ENCODE measurements at regions not wholly inside any gene's neighbourhood (a gene's known extent, or its start where the extent isn't known, plus 50 kb on each side); places are given as distances from the start of the nearest gene placed in this dataset.

DNA sequence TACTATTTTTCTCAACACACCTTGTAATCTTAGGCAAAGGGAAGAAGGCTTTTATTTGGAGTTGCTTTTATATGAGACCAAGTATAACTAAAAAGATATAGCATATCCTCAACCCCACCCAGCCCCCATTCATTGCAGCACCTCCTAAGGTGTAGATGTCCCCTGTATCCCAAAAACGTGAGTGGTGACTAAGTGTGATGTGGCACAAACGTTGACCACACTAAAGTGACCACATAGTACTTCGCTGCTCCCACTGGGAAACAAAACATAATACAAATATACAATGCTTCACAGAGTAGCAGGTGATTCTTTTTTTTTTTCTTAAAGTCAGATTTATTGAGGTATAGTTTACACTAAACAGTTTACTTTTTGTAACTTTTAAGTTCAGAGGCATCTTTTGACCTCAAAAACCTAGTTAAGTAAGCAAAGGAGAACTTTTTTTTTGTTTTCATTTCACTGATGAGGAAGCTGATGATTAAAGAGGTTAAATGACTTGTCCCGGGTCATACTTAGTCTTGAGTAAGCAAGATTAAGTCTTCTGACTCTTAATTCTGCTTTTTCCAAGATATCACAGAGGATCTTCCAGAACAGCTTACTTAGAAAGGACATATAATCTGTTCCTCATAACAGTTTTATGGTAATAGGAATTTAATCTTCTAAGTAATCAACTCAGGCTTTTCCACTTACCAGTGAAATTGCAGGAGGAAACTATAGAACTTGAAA, 245.2 kb upstream of the PLEKHG7 start:
- DNase-seq (no peak), ATAC-seq (no peak)
- TF ChIP-seq, protein P1, sequence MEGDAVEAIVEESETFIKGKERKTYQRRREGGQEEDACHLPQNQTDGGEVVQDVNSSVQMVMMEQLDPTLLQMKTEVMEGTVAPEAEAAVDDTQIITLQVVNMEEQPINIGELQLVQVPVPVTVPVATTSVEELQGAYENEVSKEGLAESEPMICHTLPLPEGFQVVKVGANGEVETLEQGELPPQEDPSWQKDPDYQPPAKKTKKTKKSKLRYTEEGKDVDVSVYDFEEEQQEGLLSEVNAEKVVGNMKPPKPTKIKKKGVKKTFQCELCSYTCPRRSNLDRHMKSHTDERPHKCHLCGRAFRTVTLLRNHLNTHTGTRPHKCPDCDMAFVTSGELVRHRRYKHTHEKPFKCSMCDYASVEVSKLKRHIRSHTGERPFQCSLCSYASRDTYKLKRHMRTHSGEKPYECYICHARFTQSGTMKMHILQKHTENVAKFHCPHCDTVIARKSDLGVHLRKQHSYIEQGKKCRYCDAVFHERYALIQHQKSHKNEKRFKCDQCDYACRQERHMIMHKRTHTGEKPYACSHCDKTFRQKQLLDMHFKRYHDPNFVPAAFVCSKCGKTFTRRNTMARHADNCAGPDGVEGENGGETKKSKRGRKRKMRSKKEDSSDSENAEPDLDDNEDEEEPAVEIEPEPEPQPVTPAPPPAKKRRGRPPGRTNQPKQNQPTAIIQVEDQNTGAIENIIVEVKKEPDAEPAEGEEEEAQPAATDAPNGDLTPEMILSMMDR (IDR thresholded peaks at IDR 0.05): no peak
- Histone ChIP-seq H3K4me1 (peaks cover 9% of the 10 kb centered on the region), H3K4me3 (no peak overlapping the region), H3K36me3 (no peaks in the 10 kb centered on the region), H3K27ac (no peak overlapping the region), H3K27me3 (ENCODE audit: low read depth) (no peaks in the 10 kb centered on the region), H3K9me3 (no peaks in the 10 kb centered on the region)
- intact Hi-C loops (cut with DNase I): no loop called here

DNA sequence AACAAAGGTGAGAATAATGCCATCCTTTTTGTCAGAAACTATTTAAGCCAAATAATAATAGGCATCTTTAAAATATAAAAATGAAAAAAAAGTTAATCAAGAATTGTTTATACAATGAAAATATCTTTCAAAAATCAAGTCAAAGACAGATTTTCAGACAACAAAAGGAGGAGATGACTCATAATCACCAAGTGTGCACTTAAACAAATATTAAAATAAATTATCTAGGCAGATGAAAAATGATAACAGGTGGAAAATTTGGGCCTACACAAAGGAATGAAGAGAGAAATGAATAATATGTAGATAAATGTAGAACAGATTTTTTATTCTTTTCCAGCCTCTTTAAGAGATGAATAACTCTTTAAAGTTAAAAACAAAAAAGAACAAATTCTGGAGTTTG, 250.0 kb upstream of the PLEKHG7 start:
- no peaks in the 10 kb centered on the region for H3K4me1 ChIP-seq
- DNase-seq (no peak), ATAC-seq (no peak)
- no peaks in the 10 kb centered on the region for H3K9me3 ChIP-seq
- H3K4me3 ChIP-seq: no peak overlapping the region
- no peaks in the 10 kb centered on the region for H3K36me3 ChIP-seq
- H3K27me3 ChIP-seq (ENCODE audit: low read depth): no peaks in the 10 kb centered on the region
- TF ChIP-seq, protein P1 (IDR thresholded peaks at IDR 0.05): no peak
- intact Hi-C loops (cut with DNase I): no loop called here
- no peak overlapping the region for H3K27ac ChIP-seq

DNA sequence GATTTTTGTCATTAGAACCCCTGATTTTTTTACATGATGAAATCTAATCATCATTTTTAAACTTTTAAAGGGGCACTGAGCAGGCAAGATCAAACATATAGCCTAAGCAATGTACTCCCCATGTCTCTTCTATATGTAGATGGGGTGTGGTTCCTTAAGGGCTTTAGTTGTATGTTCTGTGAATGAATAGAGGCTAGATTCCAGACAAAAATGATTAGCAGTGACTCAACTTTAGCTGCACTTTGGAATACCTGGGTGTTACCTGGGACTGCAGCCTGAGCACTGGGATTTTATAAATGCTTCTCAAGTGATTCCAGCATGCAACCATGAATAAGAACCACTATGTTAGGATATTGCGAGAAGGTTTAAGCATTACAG, 256.7 kb upstream of the PLEKHG7 start:
- intact Hi-C loops (cut with DNase I): no loop called here
- no peak overlapping the region for H3K27ac ChIP-seq
- no peak for ATAC-seq
- no peaks in the 10 kb centered on the region for H3K4me1 ChIP-seq
- no peaks in the 10 kb centered on the region for H3K27me3 ChIP-seq (ENCODE audit: low read depth)
- TF ChIP-seq, protein P1 (IDR thresholded peaks at IDR 0.05): no peak
- DNase-seq: no peak
- no peaks in the 10 kb centered on the region for H3K9me3 ChIP-seq
- no peaks in the 10 kb centered on the region for H3K36me3 ChIP-seq
- no peak overlapping the region for H3K4me3 ChIP-seq

DNA sequence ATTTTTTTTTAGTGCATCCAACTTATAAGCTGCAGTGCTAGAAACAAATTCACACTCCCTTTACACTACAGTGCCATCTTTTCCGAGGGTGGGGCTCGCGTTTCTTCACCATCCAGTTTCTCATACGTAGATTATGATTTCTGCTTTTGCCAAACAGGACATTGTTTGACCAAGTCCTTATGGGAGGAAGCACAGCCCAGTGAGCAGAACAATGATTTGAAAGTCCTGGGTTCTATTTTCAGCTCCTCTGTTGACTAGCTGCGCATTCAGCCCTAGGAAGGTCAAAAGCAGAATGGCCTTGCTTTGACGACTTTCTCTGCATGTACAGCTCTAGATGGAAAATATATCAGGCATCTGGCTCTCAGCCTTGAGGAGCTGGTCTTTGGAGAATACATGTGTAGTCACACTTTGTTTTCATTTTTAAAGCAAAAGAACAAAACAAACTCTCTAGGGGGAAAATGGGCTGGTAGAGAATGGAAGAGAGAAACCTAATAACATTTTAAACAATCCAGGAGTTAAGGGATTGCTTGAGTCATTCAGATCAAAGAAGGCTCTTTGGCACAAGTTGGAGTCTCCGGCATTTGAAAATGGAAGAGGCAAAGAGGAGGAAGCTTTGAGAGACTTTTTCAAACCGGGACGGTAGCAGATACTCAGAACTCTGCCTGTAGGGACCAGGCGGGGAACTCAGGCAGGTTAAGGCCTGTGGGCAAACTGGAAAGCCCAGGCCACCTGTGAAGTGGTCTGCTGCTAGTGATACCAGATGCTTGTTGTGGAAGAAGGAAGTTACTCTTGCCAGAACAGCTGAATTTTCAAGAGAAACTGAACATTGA, 257.3 kb upstream of the PLEKHG7 start:
- H3K27ac ChIP-seq: peak overlapping the region; percentile 46
- H3K27me3 ChIP-seq (ENCODE audit: low read depth): no peaks in the 10 kb centered on the region
- TF ChIP-seq, protein P1 (IDR thresholded peaks at IDR 0.05): no peak
- no peak overlapping the region for H3K4me3 ChIP-seq
- peak; percentile 35 to 70 for ATAC-seq
- intact Hi-C loops (cut with DNase I): no loop called here
- no peak for DNase-seq
- H3K9me3 ChIP-seq: no peaks in the 10 kb centered on the region
- no peaks in the 10 kb centered on the region for H3K36me3 ChIP-seq
- no peaks in the 10 kb centered on the region for H3K4me1 ChIP-seq

DNA sequence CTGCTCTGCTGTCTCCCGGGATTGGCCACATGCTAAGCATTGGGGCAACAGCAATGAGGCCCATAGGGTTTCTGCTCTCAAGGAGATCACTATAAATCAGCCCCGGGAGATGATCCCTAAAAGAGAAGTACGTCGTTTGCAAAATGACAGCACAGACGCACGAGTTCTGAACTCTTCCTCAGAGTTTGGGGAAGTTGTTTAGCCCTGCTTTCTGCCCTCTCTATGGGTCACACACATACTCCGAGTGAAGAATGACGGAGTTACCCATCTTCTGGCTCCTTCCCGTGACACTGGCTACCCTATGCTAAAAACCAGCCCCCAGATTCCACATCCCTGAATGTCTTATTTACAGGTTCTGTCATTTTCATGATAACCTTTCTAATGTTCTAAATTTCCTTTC, 258.0 kb upstream of the PLEKHG7 start:
- Histone ChIP-seq H3K27me3 (ENCODE audit: low read depth) (no peaks in the 10 kb centered on the region), H3K4me3 (no peak overlapping the region), H3K9me3 (no peaks in the 10 kb centered on the region), H3K4me1 (no peaks in the 10 kb centered on the region), H3K27ac (peak overlapping the region; percentile 46), H3K36me3 (no peaks in the 10 kb centered on the region)
- TF ChIP-seq, protein P1 (IDR thresholded peaks at IDR 0.05): no peak
- intact Hi-C loops (cut with DNase I): no loop called here
- ATAC-seq (peak; percentile 83 to 88), DNase-seq (no peak)

Data from lower lobe of right lung (tissue), 2 donors.